GM12872 (cell line): ENCODE measurements at regions not wholly inside any gene's neighbourhood (a gene's known extent, or its start where the extent isn't known, plus 50 kb on each side); places are given as distances from the start of the nearest gene placed in this dataset.

Experiments used
- TF ChIP-seq, protein P1 (sequence below): IDR thresholded peaks from 3 replicates; pipeline ENCODE4 v1.5.1; 2011; ENCODE audit warnings: low read depth, mild to moderate bottlenecking, low read length, moderate library complexity; ENCODE audit not compliant: insufficient read depth

DNA sequence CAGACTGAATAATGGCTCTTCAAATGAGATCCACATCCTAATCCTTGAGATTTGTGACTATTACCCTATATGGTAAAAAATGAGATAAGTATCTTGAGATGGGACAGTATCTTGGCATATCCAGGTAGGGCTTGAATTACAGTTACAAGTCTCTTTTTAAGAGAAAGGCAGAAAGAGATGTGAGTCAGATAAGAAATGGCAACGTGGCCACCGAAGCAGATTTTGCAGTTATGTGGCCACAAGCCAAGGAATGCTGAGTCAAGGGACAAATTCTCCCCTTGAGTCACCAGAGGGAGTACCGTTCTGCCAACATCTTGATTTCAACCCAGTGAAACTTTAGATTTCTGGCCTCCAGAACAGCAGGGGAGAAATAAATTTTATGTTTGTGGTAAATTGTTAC, 1983.0 kb upstream of the C9orf72 start:
- TF ChIP-seq, protein P1, sequence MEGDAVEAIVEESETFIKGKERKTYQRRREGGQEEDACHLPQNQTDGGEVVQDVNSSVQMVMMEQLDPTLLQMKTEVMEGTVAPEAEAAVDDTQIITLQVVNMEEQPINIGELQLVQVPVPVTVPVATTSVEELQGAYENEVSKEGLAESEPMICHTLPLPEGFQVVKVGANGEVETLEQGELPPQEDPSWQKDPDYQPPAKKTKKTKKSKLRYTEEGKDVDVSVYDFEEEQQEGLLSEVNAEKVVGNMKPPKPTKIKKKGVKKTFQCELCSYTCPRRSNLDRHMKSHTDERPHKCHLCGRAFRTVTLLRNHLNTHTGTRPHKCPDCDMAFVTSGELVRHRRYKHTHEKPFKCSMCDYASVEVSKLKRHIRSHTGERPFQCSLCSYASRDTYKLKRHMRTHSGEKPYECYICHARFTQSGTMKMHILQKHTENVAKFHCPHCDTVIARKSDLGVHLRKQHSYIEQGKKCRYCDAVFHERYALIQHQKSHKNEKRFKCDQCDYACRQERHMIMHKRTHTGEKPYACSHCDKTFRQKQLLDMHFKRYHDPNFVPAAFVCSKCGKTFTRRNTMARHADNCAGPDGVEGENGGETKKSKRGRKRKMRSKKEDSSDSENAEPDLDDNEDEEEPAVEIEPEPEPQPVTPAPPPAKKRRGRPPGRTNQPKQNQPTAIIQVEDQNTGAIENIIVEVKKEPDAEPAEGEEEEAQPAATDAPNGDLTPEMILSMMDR, result no peak

DNA sequence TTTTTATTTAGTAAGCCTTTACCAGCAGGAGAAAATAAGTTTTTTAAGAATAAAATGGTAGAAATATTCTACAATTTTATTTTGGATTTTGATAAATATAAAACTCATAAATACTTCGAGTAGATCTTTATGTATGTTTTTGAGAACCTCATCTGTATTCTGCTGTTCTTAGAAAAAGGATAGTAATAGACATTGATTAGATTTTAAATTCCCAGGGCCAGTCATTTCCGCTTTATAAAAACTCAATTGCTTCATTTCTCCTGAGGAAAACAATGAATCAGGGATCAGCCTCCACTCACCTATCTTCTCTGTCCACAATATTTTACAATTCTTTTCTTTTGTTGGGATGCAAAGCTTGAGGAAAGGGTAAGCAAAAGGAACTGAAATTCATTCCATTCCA, 1983.5 kb upstream of the C9orf72 start:
- TF ChIP-seq, protein P1, result no peak

DNA sequence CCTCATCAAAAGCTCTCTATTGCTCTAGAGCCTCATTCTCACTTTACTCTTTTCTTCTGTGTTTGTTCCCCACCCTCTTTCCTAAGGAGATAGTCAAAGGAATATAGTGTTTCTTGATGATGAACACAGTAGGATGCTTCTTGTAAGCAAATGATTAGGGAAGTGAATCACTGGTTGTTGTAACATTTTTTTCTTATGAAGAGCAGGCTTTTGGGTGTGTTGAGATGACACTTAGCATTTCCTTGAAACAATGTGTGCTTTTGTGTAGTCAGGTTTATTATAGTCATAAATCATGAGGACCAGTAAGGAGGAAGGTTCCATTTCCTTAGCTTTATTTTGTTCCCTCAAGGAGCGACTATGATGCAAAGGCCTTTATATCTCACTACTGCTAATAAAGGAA, 1991.3 kb upstream of the C9orf72 start:
- TF ChIP-seq, protein P1, result no peak

DNA sequence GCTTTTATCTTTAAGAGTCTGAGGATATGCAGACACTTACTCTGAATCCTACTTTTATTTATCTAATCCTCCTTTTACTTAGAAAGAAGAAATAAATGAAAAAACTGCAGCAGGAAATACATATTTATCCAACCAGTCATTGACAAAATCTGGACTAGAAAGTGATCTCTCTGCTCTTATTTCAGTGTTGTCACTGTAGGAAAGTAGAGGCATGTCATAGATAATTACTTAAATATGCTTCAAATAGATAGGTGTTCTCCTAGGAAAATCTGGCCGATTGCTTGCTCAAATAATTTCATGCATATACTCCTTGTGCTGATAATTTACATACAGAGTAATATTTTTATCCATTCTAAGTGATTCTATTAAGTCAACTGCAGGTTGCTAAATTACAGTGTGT, 2001.9 kb upstream of the C9orf72 start:
- TF ChIP-seq, protein P1, result no peak

DNA sequence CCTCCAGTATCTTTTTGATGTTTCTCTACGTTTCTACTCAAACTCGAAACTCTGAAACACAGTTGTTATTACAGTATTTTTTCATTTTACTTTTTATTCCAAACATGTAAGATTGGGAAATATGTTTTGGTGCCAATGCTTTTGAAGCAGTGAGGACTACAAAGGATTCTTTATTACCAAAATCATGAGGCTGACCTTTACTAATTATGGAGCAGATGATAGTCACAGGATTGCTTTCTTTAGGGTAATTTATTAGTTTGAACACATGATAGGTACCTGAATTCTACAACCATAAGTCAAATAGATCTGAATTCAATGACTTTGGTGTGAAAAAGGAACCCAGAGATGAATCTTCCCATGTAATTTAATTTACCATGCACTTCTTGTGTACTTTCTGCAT, 2015.1 kb upstream of the C9orf72 start:
- TF ChIP-seq, protein P1, result no peak

DNA sequence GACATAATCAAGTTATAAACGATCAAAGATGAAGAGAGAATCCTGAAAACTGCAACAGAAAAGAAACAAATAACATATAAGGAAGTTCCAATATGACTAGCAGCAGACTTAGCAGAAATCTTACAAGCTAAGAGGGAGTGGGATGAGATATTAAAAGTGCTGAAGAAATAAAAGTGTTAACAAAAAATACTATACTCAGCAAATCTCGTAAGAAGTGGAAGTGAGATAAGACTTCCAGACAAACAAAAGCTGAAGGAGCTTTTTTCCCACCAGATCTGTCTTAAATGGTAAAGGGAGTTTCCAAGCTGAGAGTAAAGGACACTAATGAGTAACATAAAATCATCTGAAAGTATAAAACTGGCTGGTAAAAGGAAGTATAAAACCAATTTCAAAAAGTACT, 2036.0 kb upstream of the C9orf72 start:
- TF ChIP-seq, protein P1, result no peak

DNA sequence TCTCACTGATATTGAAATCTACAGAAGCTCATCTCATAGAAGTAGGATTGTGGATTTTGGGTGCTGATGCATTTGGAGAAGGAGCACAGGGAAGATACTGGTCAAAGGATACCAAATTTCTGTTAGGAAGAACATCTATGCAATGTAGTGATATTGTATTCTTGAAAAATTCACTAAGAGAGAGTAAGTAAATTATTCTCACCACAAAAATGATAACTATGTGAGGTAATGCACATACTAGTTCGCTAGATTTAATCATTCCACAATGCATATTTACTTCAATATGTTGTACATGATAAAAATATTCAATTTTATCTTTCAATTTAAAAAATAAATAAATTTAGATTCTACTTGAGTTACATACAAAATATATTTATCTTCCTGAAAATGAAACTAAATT, 2040.5 kb upstream of the C9orf72 start:
- TF ChIP-seq, protein P1, result no peak

DNA sequence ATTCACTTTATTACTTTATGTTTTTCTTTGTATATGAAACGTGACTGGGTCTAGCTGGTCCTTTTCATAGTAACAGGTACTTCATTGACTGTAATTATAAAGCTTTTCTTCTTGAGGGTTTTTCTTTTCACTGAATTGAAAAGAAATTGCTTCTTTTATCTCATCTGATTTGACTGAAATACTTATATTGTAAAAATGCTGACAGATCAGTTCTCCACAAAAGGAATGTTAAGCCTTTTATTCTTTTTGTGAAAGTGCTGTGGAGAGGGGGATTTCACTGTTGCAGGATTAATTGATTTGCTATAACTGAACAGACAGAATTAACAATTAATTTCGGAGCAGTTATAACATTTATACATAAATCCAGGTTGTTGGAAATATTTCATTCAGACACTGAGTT, 2043.6 kb upstream of the C9orf72 start:
- TF ChIP-seq, protein P1, result no peak
